ENCODE measurements at regions not wholly inside any gene's neighbourhood (a gene's known extent, or its start where the extent isn't known, plus 50 kb on each side); places are given as distances from the start of the nearest gene placed in this dataset.

DNA sequence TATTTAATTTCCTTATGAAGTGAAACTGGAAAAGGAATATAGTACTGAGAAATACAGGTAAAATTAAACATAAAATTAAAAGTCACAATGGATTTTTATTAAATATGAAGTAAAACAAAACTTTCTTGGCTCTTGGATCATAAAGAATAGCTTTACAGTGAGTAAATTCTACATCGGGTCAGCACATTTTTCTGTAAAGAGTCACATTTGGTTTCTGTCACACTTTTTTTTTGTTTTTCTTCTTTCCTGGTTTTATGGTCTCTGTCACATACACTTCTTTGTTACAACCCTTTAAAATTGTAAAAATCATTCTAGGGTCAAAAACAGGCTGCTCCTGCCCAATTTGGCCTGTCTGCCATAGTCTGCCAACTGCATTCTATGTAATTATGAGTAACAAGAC, 254.4 kb upstream of the POU3F2 start:
- DNase-seq = no peak

GRCh38 chr6:98581705-98582104, 252.7 kb upstream of the POU3F2 start:
- DNase-seq = no peak

DNA sequence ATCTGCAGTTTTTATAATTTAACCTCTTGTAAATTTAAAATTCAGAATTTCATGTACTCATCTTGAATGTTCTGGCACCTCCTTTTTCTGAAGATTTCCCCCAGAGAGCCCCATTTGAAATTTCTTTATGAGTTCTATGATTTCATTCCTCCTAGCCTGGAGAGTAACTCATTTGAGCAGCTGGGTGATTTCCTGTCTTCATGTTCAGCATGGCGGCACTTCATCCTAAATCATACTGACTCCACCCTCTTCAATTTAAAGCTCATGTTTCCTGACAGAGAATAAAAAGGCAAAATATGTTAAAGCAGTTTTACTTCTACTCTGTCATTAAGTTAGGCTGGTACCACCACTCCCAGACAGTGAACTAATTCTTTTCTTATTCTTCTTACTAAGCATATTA, 250.9 kb upstream of the POU3F2 start:
- no peak for DNase-seq

DNA sequence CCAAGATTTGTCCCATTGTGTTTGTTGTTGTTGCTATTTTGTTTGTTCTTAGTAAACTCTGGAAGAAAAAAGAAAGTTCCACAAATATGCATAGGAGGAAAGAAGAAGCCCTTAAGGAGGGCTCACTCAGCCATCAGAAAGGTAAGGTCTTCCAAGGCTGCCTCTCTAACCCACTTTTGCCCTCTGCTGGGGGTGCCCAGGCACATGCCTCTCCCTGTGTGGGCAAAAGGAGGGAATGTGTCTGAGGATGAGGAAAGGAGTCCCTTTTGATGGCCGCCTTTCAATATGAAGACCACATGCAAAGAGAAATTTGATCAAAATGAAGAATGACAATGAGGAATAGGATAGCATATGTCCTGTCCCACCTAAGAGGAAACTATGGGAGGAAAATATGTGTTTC, 248.2 kb upstream of the POU3F2 start:
- no peak for DNase-seq

DNA sequence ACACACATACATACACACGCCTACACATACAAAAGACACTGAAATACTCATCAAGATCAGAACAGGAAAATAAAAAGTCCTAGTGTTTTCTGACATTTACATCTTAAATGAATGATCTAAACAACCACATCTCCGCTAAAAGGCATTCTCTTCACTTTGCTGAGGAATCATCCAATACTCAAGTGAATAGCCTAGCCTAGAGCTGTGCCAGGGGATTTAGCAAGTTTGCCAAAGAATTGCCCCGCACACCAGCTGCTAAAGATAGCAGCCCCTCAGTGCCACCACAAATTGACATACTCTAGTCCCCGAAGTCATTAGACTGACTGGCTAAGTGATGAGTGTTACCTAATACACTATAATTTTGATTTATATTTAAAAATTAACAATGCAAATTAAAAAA, 246.8 kb upstream of the POU3F2 start:
- DNase-seq = no peak

GRCh38 chr6:98589536-98589935, 244.8 kb upstream of the POU3F2 start:
- DNase-seq = no peak

DNA sequence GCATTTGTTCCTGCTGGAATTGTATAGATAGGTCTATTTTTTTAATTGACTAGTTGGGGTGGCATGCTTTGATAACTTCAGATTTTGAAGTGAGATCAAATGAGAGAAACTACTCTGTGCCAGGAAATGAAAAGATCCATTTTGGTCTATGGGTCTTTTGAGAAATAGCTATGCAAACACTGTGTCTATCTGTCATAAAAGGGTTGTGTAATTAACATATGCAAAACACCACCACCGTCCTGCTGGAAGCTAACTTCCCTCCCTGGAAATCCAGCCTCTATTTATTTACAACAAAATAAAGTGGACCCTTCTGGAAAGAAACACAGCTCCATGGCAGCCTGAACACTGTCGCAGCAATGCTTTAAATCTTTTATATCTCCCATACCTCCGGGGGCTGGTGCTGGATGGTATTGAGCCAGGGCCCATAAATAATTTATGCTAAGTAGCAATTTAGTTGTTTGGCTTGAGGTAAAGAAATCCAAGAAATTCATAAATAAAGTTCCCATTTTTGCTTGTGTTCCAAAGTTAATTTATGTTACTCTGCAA, 244.2 kb upstream of the POU3F2 start:
- DNase-seq = no peak

DNA sequence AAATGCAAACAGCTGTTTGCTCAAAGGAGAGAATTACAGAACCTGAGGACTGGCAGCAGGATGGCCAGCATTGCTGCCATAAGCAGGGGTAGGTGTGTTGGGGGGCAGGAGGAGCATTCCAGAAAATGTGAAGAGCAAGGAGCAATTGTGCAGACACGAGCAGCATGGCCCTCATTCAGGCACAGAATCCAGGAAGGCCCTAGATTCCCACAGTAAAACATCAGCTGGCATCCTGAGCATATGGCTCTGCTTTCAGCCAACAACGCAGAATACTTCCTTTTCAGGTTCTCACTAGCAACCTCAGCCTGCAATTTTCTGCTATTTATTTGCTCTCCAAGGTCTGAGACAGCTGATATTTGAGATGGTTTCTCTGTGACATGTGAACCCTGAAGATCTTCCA, 243.4 kb upstream of the POU3F2 start:
- no peak for DNase-seq

DNA sequence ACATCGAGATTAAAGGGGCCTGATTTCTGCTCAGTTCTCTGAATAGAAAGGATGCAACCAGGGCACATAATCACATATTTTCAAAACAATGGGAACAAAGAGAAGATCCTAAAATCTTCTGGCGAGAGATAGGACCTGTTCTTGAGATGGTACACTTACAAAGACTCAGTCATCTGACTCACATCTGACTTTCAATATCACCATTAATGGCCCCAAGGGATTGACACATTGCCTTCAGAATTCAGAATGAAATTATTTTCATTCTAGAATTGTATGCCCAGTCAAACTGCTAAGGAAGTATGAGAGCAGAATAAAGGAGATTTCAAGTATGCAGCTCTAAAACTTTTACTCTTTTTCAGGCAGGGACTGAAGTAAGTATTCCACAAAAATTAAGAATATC, 240.7 kb upstream of the POU3F2 start:
- DNase-seq = no peak

DNA sequence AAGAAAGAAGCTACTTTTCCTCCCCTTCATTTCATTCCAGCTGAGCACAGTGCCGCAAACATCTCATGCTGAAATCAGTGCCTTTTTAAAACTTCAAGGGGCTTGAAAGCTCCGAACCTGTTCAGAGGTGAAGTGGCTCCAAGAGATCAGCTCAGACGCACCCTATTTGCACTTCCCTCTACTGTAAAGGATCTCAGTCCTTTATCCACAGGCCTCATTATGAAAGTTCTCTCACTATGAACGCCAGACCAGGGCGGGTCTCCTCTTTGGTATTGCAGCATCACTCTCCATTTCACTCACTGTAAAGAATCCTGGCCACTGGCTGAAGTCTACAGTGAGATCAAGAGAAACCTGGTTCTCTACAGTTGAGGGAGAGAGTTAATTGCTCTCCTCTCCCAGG, 232.7 kb upstream of the POU3F2 start:
- no peak for DNase-seq

- DNase-seq = no peak
Observed at GRCh38 chr6:98605705-98606104, 228.7 kb upstream of the POU3F2 start.

DNA sequence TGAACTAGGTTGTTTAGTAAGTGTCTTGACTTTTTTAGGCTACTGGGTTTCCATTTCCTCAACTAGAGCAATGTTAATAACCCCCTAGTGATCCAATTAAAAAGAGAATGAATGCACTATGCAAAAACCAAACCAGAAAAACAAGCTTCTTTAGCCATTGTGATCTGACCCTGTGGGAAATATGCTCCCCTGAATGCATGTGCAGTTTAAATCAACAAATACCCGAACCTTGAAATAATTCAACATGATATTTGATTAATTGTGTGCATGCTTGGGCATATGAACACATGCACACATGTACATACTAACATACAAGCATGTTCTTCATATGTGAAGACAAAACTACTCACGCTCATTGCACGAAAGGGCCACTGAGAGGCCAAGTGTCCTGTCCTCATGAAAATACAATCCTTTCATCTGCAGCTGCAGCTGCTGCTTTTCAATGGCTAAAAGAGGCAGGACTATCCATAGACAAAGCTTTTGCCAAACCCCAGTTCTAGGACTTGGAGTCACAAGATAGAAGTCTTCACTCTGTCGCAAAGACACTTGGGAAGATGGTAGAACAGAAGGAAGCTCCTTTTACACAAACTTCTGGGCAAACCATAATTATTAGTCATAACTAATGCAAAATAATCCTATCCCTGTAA, 207.1 kb upstream of the POU3F2 start:
- DNase-seq = no peak

DNA sequence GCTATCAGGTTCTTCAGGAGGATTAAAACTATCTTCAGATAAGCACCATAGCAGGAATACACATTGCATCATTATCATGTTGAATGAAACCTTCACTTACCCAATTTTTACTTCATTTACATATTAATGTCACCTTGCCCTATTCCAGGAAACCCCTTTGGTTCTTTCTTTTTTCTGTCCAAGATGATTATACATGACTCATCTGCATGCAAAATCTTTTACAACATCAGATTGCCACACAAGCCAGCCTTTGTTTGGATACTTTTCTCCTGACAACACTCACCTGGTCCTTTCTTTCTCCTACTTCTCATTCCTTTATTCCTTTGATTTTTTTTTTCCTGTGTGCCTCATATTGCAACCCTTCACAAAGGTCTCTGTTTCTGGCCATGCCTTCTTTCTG, 200.5 kb upstream of the POU3F2 start:
- DNase-seq = no peak

DNA sequence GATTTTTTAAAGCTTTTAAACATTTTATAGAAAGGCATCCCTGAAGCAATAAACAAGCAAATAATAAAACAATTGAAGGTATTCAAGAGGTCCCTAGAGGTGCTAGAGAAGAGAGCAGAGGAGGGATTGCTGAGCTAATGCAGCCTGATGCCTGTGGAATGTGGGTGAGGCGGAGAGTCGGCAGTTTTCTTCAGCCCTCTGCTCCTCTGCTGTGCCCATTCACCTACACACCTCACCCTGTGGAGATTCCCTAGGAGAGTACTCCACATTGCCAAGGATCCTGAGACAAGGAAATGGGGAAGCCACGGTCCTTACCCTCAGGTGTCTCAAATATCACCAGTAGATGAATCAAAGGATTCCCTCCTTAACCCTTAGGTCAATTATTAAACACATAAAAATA, 199.8 kb upstream of the POU3F2 start:
- no peak for DNase-seq

DNA sequence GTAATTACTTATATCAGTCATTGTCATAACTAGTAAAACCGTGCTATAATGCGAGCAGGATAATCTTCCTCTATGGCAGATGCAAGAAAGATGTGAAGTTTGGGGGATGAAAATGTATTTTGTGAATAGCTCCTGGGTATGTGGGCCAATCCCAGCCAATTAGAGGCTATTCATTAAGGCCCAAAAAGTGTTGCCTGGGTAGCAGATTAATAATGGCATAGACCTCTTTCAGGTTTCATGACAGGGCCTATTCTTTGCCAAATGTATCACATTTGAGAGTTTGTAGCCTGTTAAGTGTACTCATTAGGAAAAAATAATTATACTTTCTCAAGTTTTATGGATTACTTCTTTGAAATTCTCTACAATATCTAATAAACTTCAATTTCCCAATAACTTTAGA, 199.2 kb upstream of the POU3F2 start:
- no peak for DNase-seq

DNA sequence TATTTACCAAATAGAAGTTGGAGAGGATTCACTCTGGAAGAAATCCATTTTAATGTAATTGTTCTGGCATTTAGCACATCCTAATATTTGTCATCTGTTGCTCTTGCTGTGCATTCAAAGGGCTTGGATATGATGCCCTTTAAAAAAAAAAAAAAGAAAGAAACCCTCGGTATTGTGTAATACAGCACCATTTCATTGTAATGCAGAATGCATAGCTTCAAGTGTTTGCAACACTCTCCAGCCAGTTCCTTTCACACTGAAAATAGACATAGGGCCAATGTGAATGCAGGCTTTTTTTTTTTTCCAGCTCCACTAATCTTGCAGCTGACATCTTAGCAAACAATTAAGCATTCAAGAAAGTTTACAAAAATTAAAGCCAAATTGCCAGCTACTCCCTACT, 197.4 kb upstream of the POU3F2 start:
- DNase-seq = no peak

- DNase-seq = no peak
Observed at GRCh38 chr6:98639089-98639635, 195.2 kb upstream of the POU3F2 start.

- DNase-seq = no peak
Observed at GRCh38 chr6:98640366-98640765, 194.0 kb upstream of the POU3F2 start.

- no peak for DNase-seq
Observed at GRCh38 chr6:98641949-98642719, 192.2 kb upstream of the POU3F2 start.

DNA sequence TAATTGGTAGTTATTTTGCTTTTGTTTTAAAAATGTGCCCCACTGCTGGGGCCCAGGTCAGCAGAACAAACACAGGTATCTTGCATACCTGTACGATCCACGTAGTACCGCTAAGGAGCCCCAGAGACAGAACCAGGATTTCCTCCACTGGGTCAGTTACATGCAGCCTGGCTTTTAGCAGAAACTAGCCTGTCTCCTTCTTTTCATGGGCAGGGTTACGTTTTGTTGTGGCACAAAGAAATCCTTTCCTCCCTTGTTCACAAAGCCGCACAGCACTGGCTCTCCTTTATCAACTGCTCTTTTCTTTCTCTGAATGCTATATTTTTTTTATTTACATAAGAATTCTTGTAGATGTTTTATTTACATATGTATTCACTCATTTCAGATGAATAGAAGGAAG, 190.3 kb upstream of the POU3F2 start:
- no peak for DNase-seq

GRCh38 chr6:98648211-98648914, 186.0 kb upstream of the POU3F2 start:
- DNase-seq = no peak

GRCh38 chr6:98650941-98651340, 183.4 kb upstream of the POU3F2 start:
- no peak for DNase-seq

DNA sequence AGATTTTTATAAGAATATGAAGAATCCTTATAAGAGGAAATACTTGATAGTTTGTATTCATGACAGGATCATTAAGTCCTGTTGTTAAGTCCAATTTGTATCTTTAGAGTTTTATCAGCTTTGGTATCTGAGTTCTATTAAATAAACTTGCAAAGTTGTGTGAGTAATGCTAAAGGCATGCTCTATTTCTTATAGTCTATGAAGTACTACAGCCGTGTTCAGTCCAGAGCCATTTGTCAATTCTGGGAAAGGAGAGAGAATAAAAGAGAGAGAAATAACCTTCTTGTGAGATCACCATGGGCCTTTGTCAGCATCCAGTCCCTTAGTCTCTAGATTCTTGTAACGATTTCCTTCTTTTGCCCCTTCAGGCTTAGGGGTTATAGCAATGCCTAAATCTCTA, 181.2 kb upstream of the POU3F2 start:
- no peak for DNase-seq

- DNase-seq = no peak
Observed at GRCh38 chr6:98657764-98658163, 176.6 kb upstream of the POU3F2 start.

Measured in CD4-positive, alpha-beta T cell treated with Interferon alpha-2 for 1 hour (primary cell).